ENCODE measurements at regions not wholly inside any gene's neighbourhood (a gene's known extent, or its start where the extent isn't known, plus 50 kb on each side); places are given as distances from the start of the nearest gene placed in this dataset.
"Not testable (repeated sequence)": the region's sequence is repeated elsewhere in the genome, so short reads cannot be mapped to it uniquely, and the experiment has no call there.

DNA sequence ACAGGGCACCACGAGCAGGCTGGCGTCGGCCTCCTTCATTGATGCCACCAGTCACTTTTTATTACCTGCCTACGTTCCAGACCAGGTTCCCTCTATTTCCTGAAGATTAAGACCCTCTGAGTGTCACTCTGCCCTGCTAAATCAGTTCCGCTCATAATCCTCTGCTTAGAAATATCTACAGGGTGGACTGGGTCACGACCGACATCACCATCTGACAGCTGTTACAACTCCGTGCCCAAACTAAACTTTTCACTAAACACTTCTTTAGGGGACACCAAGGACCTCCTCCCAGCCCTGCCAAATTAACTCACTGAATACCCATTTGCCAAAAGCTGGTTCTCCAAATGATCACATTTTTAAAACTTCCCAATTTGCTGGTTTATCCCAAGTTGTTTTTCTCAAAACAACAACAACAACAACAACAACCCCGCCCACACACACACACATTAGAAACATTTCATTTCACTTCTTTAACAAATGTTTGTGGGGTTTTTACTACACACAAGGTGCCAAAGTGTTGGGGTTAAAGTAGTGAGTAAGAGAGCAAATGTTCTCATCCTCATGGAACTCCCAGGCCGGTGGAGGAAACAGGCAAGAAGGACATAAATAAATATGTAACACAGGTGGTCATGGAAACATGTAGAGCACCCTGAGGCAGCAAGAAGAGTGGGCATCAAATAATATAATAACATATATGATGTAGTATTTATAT, 72.0 kb upstream of the PEG3 start:
- DNase-seq (ENCODE audit: low read depth) = no peak
- TF ChIP-seq, protein P1, sequence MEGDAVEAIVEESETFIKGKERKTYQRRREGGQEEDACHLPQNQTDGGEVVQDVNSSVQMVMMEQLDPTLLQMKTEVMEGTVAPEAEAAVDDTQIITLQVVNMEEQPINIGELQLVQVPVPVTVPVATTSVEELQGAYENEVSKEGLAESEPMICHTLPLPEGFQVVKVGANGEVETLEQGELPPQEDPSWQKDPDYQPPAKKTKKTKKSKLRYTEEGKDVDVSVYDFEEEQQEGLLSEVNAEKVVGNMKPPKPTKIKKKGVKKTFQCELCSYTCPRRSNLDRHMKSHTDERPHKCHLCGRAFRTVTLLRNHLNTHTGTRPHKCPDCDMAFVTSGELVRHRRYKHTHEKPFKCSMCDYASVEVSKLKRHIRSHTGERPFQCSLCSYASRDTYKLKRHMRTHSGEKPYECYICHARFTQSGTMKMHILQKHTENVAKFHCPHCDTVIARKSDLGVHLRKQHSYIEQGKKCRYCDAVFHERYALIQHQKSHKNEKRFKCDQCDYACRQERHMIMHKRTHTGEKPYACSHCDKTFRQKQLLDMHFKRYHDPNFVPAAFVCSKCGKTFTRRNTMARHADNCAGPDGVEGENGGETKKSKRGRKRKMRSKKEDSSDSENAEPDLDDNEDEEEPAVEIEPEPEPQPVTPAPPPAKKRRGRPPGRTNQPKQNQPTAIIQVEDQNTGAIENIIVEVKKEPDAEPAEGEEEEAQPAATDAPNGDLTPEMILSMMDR (IDR thresholded peaks at IDR 0.05; ENCODE audit: insufficient read depth, low read depth, low read length) = no peak
- Histone ChIP-seq H3K4me3 (ENCODE audit: low read depth, low read length) (no peak overlapping the region), H3K27me3 (ENCODE audit: control insufficient read depth, insufficient read depth, low read length) (no peaks in the 10 kb centered on the region), H3K36me3 (ENCODE audit: control insufficient read depth, insufficient read depth, low read length) (no peaks in the 10 kb centered on the region)
- ChIA-PET POLR2A (no interaction called here), CTCF (no interaction called here)

DNA sequence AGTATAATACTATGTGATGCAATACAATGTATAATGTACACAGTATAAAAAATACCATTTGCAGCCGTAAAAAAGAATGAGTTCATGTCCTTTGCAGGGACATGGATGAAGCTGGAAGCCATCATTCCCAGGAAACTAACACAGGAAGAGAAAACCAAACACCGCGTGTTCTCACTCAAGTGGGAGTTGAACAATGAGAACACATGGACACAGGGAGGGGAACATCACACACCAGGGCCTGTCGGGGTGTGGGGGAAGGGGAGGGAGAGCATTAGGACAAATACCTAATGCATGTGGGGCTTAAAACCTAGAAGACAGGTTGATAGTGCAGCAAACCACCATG, 72.6 kb upstream of the PEG3 start:
- DNase-seq (ENCODE audit: low read depth); CTCF ChIA-PET; H3K36me3 ChIP-seq (ENCODE audit: control insufficient read depth, insufficient read depth, low read length); H3K27me3 ChIP-seq (ENCODE audit: control insufficient read depth, insufficient read depth, low read length); H3K4me3 ChIP-seq (ENCODE audit: low read depth, low read length); POLR2A ChIA-PET: not testable (repeated sequence)

DNA sequence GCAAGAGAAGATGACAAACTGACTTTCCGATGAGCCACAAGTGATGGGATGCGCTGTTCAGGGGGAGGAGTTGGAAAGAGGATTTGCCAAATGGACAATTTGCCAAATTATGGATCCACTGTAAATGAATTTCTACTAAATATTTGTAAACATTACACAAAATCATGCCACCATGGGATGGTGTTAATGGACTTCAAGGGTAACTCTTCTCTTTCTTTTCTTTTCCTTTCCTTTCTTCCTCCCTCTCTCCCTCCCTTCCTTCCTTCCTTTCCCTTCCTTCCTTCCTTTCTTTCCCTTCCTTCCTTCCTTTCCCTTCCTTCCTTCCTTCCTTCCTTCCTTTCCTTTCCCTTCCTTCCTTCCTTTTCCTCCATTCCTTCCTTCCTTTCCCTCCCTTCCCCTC, 76.0 kb upstream of the PEG3 start:
- H3K27me3 ChIP-seq (ENCODE audit: control insufficient read depth, insufficient read depth, low read length) = no peaks in the 10 kb centered on the region
- ChIA-PET POLR2A (no interaction called here), CTCF (no interaction called here)
- DNase-seq (ENCODE audit: low read depth) = no peak
- no peak overlapping the region for H3K4me3 ChIP-seq (ENCODE audit: low read depth, low read length)
- TF ChIP-seq, protein P1 (IDR thresholded peaks at IDR 0.05; ENCODE audit: insufficient read depth, low read depth, low read length) = no peak
- no peaks in the 10 kb centered on the region for H3K36me3 ChIP-seq (ENCODE audit: control insufficient read depth, insufficient read depth, low read length)

DNA sequence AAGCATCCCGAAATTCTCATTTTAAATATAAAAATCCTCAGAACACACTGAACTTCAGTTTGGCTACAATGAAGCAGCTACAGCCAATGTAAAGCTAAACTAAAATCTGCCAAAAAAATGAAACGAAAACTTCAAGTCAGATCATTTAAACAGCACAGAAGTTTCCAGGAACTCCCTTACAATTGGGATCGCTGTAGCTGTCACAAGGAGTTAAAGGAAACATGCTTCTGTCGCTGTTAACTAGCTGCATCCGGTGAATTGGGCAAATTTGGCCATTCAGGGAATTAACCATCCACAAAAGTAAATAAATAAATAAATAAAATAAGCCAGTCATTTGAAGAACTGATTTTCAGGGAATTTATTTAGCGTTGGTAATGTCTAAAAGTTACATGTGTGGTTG, 77.0 kb upstream of the PEG3 start:
- TF ChIP-seq, protein P1 (IDR thresholded peaks at IDR 0.05; ENCODE audit: insufficient read depth, low read depth, low read length) = no peak
- POLR2A ChIA-PET = no interaction called here
- H3K36me3 ChIP-seq (ENCODE audit: control insufficient read depth, insufficient read depth, low read length) = no peaks in the 10 kb centered on the region

DNA sequence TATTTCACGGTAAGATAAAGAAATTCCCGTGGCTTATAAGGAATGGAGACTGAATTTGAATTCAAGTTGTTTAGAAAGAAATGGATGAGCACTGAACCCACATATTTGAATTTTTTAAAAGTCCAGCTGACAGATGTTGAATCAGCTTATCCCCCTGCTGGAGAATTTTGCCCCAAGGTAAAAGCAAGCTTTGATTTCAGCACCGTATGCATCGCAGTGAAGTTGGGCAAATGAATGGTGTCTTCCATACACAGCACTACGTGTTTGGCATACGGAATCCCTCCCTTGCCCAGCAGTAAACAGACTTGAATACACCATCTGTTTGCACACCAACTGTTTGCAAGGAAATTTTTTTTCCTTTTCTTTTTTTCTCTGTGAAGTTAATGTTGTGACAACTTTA, 77.5 kb upstream of the PEG3 start:
- no peaks in the 10 kb centered on the region for H3K36me3 ChIP-seq (ENCODE audit: control insufficient read depth, insufficient read depth, low read length)
- H3K27me3 ChIP-seq (ENCODE audit: control insufficient read depth, insufficient read depth, low read length) = no peaks in the 10 kb centered on the region
- ChIA-PET POLR2A (no interaction called here), CTCF (no interaction called here)
- TF ChIP-seq, protein P1 (IDR thresholded peaks at IDR 0.05; ENCODE audit: insufficient read depth, low read depth, low read length) = no peak
- no peak for DNase-seq (ENCODE audit: low read depth)
- H3K4me3 ChIP-seq (ENCODE audit: low read depth, low read length) = no peak overlapping the region

More for the DNA sequence above, 77.0 kb upstream of the PEG3 start:
- H3K4me3 ChIP-seq (ENCODE audit: low read depth, low read length) = no peak overlapping the region
- no peaks in the 10 kb centered on the region for H3K27me3 ChIP-seq (ENCODE audit: control insufficient read depth, insufficient read depth, low read length)
- CTCF ChIA-PET = no interaction called here
- no peak for DNase-seq (ENCODE audit: low read depth)

DNA sequence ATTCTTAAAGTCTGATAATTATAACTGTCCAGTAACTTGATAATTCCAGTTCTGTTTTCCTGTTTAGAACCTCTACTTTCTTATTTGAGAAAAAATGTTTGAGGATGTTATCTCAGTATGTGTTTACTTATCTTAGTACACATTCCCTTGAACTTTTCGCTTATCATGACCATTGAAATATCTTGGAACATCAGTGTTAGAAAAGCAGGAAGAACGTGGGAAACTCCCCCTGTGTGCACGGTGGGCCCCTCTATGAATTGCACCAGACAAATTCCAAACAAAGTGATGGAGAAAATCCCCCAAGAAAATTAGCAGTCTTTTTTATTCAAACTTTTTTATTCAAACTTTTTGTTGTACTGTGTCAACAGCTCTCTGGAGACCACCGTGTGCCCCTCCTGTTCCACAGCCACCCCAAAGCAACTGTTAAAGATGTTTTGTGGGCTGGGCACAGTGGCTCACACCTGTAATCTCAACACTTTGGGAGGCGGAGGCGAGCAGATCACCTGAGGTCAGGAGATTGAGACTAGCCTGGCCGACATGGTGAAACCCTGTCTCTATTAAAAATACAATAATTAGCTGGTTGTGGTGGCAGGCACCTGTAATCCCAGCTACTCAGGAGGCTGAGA, 78.3 kb upstream of the PEG3 start:
- TF ChIP-seq, protein P1 (IDR thresholded peaks at IDR 0.05; ENCODE audit: insufficient read depth, low read depth, low read length) = no peak
- Histone ChIP-seq H3K36me3 (ENCODE audit: control insufficient read depth, insufficient read depth, low read length) (no peaks in the 10 kb centered on the region), H3K27me3 (ENCODE audit: control insufficient read depth, insufficient read depth, low read length) (no peaks in the 10 kb centered on the region), H3K4me3 (ENCODE audit: low read depth, low read length) (no peak overlapping the region)
- ChIA-PET CTCF (no interaction called here), POLR2A (no interaction called here)
- no peak for DNase-seq (ENCODE audit: low read depth)
